Anterior cingulate cortex (tissue), 58 donors: ENCODE measurements at regions not wholly inside any gene's neighbourhood (a gene's known extent, or its start where the extent isn't known, plus 50 kb on each side); places are given as distances from the start of the nearest gene placed in this dataset.
"Not testable (repeated sequence)": the region's sequence is repeated elsewhere in the genome, so short reads cannot be mapped to it uniquely, and the experiment has no call there.

Experiments
- DNase-seq, 58 donors: peaks; one replicate each; lab custom pipeline; 2025; lab: John Stamatoyannopoulos, UW

- not testable (repeated sequence) for DNase-seq
These were observed 420.8 kb upstream of the NDN start for GRCh38 chr15:24107948-24108347.

DNA sequence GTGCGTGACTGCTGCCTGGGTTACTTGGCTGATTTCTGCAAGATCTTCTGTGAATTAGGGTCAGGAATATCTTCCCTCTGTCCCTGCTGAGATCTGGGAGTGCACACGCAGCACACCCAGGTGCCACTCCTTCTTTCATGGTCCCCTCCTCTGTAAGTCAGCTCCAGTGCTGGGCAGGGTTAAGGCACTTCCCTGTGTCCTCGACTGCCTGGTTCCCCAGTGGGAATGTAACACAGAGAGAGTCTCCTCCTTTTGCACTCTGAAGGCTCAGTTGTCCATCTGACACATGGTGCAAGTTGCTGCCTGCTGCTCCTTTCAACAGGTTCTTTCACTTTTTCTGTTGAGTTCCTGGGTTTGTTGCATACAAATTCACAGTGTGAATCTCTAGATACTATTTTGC, 421.2 kb upstream of the NDN start:
- DNase-seq: not testable (repeated sequence)

DNA sequence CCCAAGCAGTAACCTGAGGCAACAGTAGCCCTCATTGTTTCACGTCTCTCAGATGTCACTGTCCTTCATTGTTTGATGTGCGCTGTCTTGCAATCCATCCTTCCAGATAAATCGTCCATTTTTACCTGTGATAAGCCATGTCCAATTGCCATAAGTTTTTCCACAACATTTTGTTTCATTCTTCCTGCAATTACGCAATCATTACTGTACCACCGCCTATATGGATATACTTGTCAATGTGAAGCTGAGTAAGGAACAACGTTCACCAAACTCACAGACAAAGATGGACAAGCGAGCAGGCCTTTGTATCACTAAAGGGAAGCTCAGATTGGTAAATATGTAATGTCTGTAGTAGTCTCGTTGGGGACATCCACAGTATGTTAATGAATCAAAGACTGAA, 452.5 kb upstream of the NDN start:
- not testable (repeated sequence) for DNase-seq

DNA sequence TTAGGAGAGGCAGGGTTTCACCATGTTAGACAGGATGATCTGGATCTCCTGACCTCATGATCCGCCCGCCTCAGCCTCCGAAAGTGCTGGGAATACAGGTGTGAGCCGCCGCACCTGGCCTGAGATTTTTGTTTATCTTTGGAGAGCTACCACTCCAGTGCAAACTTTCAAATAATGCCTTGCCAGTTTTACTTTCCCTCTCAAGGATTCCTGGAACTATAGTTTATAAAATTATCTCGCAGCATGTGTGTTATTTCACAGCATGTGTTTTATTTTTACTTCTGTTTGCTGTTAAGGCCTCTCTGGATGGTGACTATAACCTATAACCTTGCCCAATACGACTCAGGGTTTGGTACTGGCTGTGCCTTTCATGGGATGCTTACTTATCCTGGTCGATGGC, 458.0 kb upstream of the NDN start:
- DNase-seq: not testable (repeated sequence)

- no peak for DNase-seq
These were observed 459.1 kb upstream of the NDN start for GRCh38 chr15:24146251-24146650.

- DNase-seq: no peak
These were observed 463.4 kb upstream of the NDN start for GRCh38 chr15:24150542-24150941.

DNA sequence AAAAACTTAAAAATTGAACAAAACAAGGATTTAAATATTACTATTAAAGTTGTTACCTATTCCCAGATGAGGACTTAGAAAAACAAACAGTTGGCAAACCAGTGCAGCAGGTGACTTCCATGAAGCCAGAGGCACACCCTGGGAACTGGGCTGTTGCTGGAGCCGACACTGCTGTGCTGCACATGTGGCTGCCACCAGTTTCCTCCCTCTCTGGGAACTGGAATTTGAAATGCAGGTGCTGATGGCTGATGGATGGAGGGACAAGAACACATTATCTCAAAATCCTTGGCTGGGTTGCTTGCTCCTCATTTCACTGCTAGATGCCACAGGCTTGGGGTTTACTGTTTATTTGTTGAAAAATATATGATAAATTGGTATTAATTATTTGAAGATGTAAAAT, 471.2 kb upstream of the NDN start:
- not testable (repeated sequence) for DNase-seq

- not testable (repeated sequence) for DNase-seq
These were observed 478.4 kb upstream of the NDN start for GRCh38 chr15:24165512-24165911.

DNA sequence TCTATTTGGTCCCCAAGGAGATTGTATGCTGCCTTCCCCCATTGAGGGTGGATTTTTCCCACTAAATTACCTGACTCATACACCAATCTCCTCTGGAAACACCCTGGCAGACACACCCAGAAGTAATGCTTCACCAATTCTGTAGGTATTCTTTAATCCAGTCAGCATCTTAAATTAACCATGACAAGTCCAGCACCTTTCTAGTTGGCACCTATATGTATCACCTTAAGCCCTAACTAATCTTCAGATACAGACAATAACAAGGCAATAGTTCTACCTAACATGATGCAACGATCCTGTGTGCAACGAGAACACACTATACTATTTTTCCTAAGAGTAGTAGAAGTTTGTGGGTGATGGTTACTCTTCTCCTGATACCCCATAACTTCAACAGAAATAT, 473.3 kb upstream of the NPAP1 start:
- DNase-seq: not testable (repeated sequence)

GRCh38 chr15:24211742-24212476, 463.7 kb upstream of the NPAP1 start:
- DNase-seq: not testable (repeated sequence)

DNA sequence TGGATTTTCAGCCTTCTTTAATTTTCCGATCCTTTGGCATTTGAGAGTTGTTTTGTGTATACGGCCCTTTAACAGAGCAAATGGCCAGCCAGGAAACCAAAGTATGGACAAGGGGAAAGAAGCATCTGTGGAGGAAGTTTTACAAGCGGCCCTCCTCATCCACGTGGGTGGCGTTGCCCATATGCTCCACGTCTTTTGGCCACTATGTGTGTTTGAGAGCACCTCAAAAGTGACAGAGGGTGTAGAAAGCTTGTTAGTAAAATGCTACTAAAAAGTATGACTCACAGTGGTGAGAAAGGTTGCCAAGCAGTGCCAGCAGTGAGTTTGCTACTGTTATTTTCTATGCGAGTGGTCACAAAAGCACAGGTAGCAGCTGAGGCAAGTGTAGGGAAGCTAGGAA, 451.8 kb upstream of the NPAP1 start:
- DNase-seq: no peak

GRCh38 chr15:24224161-24224560, 451.4 kb upstream of the NPAP1 start:
- DNase-seq: no peak

DNA sequence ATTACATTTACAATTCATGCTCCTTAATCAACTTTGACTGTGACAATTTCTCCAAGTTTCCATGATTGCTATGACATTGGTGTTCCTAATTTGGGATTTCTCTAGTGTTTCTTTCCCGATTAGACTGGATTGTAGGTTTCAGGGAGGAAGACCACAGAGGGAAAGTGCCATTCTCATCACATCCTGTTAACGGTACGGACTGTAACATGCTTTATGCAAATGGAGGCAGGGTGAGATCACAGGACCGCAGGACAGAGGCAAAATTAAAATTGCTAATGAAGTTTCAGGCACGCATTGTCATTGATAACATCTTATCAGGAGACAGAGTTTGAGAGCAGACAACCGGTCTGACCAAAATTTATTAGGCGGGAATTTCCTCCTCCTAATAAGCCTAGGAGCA, 446.7 kb upstream of the NPAP1 start:
- not testable (repeated sequence) for DNase-seq

DNA sequence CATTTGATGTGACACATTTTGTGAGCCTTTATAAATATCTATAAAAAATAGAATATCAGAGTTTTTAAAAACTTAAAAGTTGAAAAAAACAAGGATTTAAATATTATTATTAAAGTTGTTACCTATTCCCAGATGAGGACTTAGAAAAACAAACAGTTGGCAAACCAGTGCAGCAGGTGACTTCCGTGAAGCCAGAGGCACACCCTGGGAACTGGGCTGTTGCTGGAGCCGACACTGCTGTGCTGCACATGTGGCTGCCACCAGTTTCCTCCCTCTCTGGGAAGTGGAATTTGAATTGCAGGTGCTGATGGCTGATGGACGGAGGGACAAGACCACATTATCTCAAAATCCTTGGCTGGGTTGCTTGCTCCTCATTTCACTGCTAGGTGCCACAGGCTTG, 442.4 kb upstream of the NPAP1 start:
- not testable (repeated sequence) for DNase-seq

- not testable (repeated sequence) for DNase-seq
These were observed 435.0 kb upstream of the NPAP1 start for GRCh38 chr15:24240580-24240979.

DNA sequence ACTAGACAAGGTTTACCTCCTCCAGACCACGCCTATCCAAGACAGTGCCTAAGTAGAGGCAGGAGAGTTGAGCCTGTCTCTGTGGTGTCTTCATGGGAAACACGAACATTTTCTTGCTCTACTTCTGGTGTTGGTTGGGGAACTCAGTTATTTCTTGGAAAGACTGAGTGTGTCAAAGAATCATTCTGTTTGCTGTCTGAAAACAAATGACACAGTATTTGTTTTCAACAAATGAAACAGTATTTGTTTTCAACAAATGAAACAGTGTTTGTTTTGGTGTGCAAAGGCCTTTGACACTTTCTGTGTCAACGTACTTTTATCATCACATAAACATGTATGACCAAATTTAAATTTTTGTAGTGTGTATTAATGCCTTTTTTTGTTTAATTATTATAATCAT, 416.5 kb upstream of the NPAP1 start:
- DNase-seq: peak in 1 of 58 donors; percentile 8

DNA sequence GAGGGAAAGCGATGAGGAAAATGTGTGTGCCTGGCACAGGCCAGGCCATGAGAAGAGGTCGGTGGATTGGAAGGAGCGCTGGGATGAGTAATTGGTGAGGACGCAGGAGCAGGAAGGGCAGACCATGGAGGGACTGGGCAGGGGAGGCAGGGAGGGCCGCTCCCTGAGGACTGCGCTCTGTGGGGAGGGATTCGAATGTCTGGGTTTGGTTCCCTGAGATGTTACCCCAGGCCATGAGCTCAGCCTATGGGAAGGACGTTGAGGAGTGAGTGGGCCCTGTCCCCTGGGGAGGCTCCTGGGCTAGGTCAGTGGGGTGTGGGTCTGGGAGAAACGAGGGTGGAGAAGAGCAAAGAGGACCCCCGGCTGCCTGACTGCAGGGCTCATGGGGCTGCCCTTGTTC, 415.2 kb upstream of the NPAP1 start:
- not testable (repeated sequence) for DNase-seq

DNA sequence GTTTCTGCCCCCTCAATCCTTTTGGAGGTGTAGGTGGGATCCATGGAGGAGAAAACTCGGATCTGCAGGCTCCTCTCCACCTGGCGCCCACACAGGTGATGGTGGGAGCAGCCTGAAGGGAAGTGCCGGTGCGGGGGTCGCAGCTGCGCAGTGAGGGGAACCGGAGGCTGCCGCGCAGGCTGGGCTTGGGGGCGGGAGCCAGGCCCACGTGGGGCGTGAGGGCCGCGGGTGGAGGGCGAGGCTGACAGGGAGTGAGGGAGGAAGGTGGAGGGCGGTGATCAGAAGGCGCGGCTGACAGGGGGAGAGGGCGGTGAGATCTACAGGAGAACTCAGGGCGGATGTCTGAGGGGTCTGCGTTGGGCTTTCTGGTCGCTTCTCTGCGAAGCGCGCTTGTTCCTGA, 414.7 kb upstream of the NPAP1 start:
- not testable (repeated sequence) for DNase-seq

DNA sequence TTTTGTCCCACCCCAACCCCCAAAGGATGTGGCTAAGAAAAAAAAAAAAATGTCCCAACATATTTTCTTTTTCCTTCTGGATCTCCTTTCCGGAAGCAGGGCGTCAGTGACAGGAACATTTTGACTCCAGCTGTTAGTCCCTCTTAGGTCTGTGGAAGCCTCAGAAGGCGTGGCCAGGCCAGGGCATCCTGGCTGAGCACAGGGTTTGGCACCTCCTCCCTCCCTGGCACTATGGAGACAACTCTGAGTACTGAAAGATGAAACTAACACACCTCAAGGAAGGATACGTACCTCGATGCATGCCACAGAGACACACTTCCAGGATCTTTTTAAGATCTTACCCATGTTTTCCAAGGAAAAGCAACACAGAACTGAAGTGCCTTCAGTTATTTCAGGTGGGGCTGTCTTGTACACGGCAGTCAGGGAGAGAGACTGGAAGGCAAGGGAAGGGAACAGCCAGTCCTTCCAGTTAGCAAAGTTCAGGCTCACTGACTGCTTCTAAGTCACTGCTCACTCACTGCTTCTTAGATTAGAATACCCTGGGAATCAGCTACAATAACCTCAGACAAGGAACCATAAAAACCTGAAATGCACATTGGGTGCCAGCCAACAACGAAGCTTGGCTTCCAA, 406.9 kb upstream of the NPAP1 start:
- not testable (repeated sequence) for DNase-seq

GRCh38 chr15:24269166-24269571, 406.4 kb upstream of the NPAP1 start:
- peak in 2 of 58 donors; percentile 4 to 9 for DNase-seq

DNA sequence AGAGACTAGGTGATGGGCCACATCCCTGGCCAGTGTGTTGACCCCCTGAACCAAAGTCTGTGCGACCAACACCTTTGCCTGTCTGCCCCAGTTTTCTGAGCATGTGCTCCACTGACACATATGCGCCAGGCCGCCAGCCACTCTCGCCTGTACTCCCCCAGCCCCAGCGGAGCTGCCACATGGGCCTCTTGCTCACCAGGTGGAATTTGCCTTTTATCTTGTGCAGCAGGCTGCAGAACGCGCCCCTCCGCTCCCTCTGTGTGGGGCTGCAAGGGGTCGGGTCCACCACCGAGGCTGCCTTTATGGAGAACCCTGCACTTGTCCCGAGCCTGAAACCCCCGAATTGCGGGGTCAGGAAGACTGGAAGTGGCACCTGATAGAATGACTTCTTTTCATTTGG, 405.7 kb upstream of the NPAP1 start:
- DNase-seq: no peak
